Fibroblast of upper back skin (primary cell): ENCODE measurements at regions not wholly inside any gene's neighbourhood (a gene's known extent, or its start where the extent isn't known, plus 50 kb on each side); places are given as distances from the start of the nearest gene placed in this dataset.

Experiments
- DNase-seq: peaks from one replicate; pipeline ENCODE4 v3.0.0-alpha.2; 2013

DNA sequence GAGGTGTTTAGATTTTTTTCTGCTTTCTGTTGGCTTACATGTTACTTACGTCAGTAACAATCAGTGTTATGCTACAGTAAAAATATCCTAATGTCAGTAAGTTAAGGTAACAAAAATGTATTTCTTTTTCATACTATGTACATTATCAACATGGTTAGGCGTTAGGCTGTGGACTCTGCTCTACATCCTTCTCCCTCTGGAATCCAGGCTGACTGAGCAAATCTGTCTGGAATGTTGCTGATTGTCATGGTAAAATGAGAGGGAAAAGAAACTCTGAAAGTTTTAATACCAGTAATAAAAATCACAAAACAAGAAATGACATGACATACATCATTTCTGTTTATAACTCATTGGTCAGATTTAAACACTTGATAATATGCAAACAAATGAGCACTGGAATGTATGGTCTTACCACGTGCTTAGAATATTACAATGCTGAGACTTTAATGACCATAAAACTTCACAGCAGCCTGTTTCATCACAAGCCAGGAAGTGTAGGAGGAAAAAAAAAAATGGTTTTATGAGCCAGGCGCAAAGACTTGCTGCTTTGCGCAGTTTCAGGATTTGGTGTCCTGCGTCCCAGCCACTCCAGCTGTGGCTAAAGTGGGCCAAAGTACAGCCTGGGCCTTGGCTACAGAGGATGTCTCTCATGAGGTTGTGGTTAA, 252.4 kb downstream of the FSIP2 start:
- DNase-seq, result peak; percentile 40

DNA sequence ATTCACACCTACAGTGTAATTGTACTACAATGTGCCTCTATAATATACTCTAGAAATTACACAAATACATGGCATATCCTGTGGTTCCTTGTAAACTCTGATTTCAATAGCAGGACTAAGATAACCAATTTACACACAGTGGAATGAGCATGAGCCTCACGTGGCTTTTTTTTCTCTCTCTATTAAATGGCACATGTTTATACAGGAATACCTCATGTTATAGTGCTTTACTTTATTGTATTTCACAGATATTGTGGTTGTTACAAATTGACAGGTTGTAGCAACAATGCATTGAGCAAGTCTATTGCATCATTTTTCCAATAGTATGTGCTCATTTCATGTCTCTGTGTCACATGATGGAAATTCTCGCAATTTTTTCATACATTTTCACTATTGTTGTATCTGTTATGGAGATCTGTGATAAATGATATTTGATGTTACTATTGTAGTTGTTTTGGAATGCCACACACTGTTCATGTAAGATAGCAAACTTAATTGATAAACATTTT, 260.0 kb downstream of the FSIP2 start:
- DNase-seq, result no peak

DNA sequence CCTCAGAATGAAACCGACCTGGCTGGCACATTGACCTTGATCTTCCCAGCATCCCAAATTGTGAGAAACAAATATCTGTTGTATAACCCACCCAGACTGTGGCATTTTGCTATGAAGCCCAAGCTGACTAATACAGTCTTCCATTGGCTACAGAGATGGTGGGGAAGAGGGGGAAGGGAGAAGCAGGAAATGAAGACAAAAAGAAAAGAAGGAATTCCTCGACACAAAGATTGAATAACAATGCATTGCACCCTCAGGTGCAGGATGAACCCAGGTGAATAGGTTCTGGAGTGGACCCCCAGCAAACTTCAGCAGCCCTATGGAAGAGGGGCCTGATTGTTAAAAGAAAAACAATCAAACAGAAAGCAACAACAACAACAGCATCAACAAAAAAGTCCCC, 270.7 kb downstream of the FSIP2 start:
- no peak for DNase-seq

DNA sequence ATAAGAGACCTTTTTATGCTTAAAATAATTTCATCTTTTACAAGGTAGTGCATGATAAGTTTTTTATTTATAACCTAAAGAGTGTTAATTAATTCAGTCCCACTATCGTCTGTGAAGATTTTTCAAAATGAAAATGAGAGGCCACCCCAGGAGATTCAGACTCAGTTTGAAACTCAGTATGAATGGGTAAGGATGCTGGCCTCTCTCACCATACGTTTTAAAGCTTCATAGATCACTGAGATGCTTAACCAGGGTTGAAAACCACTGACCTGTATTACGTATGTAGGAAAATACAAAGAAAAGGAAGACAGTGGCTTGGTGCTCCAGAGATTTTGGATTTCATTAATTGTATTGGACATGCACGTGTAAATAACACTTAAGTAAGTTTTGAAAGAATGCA, 278.7 kb downstream of the FSIP2 start:
- DNase-seq, result no peak

DNA sequence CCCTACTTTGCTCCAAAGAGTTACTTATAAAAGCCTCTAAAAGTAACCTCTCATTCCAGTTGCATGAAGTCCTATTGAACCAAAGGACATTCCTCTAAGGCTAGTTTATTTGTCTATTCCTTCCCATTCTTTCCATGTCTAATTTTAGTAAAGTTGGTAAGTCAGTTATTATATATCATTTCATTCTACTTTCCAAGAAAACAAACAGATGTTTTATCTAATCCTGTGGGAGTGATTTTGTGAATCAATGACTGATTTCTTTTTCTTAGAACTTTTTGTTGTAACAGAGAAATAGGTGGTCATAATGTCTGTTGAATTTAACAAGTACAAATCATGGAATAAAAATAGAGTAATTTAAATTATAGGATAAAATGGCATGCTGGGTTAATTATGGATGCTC, 286.3 kb downstream of the FSIP2 start:
- DNase-seq, result no peak

DNA sequence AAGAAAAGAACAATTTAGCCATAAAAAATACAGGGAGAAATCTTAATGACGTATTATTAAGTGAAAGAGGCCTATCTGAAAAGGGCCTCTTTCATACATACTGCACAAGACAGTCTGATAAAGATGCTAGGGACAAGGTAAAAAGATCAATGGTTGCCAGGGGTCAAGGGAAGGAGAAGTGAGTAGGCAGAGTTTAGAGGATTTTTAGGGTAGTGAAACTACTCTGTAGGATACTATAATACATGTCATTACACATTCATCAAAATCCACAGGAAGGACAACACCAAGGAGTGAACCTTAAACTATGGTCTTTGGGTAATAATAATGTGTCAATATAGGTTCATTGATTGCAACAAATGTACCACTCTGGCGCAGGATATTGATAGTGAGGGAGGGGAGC, 289.3 kb downstream of the FSIP2 start:
- DNase-seq, result no peak

DNA sequence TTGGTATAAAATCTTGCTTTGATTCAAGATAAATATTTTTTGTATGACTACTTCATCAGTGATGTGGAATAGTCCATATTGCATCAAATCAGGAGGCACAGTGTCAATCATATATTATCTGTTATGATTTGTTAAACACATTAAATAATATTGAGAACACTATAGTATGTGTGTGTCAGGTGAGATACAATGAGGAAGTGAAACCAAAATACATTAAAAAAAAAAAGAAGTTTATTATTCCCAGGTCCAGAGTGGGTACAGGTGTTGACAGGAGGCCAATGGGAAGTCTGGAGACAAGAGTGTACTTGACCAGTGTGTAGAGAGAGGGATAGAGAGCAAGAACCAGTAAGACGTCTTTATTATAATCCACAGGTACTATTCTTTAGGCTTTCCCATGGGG, 292.6 kb downstream of the FSIP2 start:
- DNase-seq, result no peak

DNA sequence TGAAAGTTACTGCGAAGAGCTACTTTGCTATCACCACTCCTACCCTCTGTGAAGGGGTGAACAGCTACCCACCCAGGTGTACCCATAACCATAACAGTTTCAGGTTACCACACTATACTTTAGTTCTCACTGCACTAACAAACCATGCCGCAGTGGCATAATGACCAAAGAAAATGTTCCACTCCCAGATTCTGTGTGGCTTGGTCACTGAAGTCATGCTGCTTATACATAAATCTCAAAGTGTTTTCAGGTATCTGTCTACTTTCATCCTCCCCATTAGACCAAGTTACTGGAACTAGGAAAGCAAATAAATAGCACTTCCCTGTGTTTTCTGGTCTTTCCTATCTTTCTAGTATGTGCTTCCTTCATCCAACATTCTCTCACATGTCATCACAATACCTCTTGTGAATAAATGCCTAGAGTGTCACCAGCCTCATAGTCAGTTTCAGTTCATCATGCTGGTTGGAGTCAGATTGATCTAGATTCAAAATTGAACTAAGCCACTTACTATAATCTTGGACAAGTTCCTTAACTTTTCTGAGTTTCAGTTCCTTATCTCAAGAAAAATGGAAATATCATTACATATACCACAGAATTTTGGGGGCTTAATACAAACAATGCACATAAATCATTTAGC, 293.6 kb downstream of the FSIP2 start:
- DNase-seq, result no peak

DNA sequence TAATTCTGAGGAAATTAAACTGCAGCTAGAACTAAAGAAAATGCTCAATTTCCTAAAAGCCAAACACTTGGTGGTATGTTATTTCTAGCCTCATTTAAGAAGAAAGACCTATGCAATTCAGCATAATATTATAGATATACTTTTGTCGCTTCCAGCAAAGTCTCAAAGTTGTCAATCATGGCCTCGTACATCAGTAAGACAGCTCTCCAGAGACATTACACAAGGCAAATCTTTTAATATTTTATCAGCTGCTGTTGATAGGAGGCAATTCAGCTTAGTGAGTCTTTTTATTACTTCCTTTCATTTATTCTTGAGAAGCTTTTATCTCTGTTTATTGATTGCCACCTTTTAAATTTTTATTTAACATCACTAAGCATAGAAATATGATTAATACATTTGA, 294.3 kb downstream of the FSIP2 start:
- no peak for DNase-seq

DNA sequence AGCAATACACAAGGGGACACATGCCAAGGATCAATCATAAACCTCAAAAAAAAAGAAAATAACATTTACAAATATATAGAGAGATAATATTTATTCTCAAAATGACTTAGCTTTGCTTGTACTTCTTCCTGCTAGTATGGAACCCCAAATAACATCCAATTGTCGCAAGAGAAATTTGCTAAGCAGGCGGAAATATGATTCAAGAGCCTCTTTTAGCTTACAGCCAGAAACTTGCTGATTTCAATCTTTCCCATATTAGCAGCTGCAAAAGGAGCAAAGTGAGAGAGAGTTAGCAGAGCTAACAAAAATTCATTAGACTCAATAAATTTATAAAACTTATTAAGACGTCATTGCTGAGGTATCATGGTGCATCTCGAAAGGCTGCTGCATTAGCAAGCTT, 294.9 kb downstream of the FSIP2 start:
- DNase-seq, result no peak

DNA sequence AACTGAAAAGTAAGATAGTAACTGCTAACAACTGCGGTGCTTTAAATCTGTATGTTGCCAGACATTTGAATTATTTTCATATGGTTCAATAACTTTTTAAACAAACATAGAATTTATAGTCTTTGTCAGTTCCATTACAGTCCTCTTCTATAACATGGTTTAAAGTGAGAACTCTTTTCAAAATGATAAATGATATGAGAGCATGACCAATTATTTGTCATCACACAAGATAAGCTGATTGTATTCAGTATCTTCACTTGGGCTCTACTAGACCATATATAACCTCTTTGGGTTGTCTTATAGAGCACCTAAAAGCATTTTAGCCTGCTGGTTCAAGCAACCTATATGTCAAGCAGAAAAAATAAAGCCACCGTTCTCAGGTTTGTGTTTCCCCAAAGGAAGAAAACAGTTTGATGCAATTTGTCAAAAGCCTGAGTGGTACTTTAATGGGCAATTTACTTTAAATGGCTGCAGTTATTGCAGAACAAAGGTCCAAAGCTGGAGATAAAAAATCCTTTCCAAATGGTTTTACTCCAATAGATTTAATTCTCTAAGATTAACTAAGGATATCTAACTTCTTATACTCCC, 298.4 kb downstream of the FSIP2 start:
- DNase-seq, result no peak

DNA sequence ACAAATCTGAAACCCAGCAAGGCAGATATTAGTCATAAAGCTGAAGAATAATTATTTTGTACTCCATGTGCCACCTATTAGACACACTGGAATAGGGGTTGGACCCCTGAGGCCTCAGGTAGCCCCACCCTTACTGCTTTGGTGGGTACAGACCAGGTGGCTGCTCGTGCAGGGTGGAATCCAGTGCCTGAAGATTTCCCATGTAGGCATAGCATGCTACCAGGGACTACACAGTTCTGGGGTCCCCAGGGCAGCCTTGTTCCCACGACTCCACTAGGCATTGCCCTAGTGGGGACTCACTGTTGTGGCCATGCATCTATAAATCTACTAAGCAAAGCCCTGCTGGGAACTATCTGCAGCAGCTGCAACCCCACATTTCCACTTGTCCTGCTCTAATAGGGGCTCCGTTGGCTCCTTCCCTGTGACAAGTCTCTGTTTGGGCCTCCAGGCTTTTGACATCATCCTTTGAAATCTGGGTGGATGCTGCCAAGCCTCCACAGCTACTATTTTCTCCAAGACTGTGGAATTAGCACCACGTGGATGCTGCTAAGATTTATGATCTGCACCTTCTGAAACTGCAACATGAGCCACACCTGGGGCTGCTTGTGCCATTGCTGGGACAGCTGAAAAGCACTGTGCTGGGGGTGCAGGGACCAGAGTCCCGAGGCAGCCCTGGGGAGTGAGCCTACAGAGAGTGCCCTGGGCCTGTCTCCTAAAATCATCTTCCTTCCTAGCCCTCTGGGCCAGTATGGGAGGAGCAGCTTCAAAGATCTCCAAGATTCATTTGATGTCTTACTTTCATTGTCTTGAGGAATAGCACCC, 303.8 kb downstream of the FSIP2 start:
- DNase-seq, result no peak

DNA sequence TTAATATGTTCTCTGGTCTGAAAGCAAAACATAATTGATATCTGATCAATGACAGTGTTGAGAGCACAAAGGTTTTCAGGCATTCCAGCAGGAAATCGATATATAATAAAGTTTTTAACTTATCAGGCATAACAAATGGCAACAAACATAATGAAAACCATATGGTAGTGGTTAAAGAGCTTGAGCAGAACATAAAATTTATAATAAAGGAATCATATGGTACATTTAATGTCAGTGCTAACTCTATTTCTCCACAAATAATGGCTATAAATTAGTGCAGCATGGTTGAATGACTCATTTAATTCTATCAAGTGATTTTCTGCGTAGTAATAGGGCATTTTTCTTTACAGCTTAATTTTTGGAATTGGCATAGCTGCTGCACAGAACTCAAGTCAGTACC, 306.2 kb downstream of the FSIP2 start:
- DNase-seq, result peak; percentile 5

DNA sequence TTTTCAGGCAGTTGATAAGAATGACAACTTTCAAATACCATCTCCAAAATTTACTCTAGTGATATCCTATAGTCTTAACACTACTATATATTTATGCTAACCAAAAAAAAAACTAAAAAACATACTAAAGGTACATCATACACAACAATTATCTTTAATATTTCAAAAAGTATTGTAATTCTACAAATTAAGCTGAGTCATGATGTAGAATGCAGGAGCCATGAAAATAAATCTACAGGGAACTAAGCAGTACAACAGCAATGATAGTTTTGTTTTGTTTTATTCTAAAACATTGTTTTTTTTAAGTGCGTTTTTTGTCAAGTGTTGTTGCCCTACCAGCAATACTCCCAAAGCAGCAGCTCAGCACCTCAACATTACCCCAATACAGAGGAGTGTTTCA, 314.3 kb downstream of the FSIP2 start:
- no peak for DNase-seq

DNA sequence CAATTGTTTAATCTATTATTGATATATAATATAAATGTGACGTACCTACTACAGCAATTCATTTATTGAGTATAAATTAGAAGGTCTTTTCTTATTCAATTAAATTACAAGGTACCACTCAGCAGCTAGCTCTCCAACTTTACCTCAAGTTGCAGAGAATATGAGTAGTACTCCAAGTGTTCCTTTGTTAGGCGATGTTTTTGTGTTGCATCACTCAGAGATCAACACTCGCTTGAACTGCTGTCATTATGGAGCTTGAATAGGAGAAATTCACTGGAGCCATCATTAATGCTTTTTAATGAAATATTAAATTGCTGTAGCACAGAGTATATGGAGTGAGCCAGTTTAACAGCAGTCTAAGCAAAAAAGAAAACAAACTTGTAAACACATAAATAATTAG, 320.0 kb downstream of the FSIP2 start:
- peak; percentile 3 for DNase-seq

DNA sequence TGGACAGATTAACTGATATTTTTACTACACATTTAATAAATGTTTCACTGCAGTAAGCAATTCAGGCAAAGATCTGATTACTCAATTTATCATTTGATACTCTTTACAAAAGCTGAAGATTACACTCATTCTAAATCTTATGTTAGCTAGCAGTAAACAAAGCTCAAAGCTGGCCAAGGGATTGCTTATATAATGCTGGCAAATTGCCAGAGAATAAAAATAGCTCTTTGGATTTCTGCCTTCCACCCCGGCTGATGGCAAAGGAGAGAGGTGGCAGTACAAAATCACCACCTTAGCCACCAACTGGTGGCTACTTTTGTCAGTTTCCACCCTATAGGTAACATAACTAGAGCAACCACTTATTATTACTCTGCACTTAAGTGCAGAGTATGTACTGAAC, 320.5 kb downstream of the FSIP2 start:
- DNase-seq, result peak; percentile 2

DNA sequence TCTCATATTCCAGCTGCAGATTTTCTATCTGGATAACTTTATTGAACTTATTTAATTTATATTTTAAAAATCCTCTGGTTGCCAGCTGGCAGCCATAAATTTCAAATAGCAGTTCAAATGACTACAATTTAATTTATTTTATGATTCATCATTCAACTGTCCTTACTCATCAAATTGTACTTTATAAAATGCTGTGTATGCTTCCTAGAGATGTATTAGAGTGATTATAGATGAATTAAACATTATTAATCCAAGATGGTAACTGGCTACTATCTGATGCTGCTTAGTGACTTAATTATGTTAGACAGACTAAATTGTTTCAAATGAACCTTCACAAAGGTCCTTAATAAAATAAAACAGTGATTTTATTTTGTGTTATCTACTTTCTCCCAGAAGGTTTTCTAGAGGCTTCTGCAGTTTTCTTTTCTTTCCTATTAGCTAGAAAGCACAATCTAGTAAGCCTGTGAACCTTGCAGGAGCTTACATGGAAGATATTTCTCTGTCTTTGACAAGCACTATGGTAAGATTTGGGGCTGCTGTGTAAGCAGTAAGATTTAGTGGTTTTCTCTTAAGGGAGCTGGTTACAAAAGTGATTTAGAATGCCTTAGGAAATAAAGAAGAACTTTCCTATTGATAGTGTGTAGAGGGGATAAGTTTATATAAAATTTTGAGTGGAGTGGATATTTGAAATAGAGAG, 322.3 kb downstream of the FSIP2 start:
- peak; percentile 32 for DNase-seq

DNA sequence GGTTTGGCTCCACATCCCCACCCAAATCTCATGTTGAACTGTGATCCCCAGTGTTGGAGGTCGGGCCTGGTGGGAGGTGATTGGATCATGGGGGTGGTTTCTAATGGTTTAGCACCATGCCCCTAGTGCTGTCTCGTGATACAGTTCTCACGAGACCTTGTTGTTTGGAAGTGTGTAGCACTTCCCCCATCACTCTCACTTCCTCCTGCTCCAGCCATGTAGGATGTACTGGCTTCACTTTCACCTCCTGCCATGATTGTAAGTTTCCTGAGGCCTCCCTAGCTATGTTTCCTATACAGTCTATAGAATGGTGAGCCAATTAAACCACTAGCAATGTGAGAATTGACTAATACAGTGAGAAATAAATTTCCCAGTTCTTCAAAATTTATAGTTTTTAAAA, 325.9 kb downstream of the FSIP2 start:
- no peak for DNase-seq

DNA sequence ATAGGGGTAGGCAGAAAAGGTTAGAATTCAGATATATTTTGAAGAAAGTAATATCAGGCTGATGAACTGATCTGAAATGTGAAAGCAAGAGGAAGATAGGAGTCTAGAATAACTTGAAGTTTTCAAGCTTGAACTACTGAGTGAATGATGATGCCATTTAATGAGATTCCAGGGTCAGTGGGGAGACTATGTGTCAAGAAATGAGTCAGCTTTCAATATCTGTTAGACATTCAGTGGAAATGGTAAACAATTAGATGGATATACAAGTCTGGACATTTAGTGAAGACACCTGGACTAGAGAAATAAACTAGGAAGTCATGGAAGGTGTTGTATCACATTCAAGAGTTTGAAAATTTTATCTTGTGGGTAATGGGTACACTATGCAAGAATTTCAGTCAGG, 326.9 kb downstream of the FSIP2 start:
- DNase-seq, result no peak

DNA sequence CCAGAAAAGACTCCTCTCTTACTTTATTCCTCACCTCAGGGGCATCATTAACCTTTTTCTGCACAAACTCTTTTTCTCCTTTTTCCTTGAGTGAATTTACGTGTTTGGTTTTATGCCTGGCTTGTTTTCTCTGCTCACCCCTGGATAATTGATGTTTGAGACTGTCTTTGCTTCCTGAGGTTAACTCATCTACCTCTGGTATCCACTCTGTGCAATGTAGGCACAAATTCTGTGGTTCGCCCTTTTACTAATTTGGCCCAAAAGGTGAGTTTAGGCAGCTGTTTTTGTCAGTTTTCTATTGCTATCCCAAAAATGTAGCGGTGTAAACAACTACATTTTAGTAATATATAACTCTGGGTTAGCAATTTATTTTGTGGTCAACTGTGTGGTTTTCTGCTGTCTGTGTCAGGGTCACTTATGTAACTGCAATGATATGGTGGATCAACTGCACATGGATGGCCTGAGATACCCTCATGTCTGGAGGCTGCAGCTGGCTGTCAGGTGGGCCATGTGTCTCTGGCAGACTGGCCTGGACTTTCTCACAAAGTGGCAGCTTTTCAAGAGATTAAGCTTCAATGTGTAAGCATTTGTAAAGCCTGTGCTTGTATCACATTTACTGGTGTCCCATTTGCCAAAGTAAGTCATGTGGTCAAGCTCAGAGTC, 329.7 kb downstream of the FSIP2 start:
- peak; percentile 25 for DNase-seq

DNA sequence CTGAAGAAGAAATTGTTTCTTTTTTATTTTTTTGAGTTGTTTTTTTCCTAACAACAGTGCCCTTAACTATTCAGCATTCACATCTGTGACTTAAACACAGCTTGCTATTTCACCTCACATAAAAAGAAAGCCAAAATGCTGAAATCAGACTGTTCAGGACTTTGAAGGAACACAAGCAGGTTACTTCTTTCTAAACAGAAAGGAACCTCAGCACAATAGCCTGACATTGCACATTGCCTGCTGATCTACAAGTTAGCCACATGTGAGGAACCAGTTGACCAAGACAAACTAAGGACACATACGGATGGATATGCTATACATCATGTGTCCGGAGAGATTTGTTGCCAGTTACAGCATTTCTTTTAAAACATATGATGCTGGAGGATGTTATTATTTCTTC, 331.1 kb downstream of the FSIP2 start:
- no peak for DNase-seq

DNA sequence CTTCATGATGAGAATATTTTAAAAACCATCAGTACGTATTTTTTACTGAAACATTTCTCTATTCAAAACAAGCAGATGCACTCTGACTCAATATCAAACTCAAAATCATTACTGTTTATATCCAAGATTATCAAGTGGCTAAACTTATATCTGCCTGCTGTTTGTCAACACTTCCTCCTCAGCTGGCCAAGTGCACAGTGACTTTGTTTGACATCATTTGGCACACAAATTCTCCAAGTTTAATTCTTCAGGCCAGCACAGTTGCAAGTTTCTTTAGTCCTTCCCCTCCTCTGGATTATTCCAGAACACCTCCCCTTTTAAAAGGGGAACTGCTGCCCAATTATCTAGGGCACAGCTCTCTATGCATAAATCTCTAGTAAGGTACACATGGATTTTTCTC, 346.6 kb downstream of the FSIP2 start:
- DNase-seq, result no peak
